ENCODE measurements at regions not wholly inside any gene's neighbourhood (a gene's known extent, or its start where the extent isn't known, plus 50 kb on each side); places are given as distances from the start of the nearest gene placed in this dataset.
"Not testable (repeated sequence)": the region's sequence is repeated elsewhere in the genome, so short reads cannot be mapped to it uniquely, and the experiment has no call there.

DNA sequence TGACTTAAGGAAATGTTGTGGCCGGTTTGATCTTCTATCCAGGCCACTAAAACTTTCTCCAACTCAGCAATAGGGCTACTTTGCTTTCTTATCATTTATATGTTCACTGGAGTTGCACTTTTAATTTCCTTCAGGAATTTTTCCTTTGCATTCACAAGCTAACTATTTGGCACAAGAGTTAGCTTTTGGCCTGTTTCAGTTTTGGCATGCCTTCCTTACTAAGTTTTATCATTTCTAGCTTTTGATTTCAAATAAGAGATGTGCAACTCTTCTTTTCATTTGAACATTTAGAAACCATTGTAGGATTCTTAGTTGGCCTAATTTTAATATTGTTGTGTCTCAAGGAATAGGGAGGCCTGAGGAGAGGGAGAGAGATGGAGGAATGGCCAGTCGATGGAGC lies 79.8 kb upstream of the TLL1 start:
- H3K4me3 ChIP-seq: no peak overlapping the region
- no peaks in the 10 kb centered on the region for H3K9me3 ChIP-seq (replicated peaks)
- H3K36me3 ChIP-seq: no peaks in the 10 kb centered on the region
- DNase-seq (ENCODE audit: low read depth in 1 of 2, low spot score in 2 of 2): no peak
- H3K27me3 ChIP-seq (replicated peaks): no peaks in the 10 kb centered on the region
- no peaks in the 10 kb centered on the region for H3K4me1 ChIP-seq (replicated peaks)
- no peak overlapping the region for H3K27ac ChIP-seq

- Histone ChIP-seq H3K4me1 (replicated peaks) (no peaks in the 10 kb centered on the region), H3K36me3 (no peaks in the 10 kb centered on the region), H3K27me3 (replicated peaks) (no peaks in the 10 kb centered on the region), H3K4me3 (no peak overlapping the region), H3K27ac (no peak overlapping the region), H3K9me3 (replicated peaks) (no peaks in the 10 kb centered on the region)
- DNase-seq (ENCODE audit: low read depth in 1 of 2, low spot score in 2 of 2): no peak
These were observed 78.2 kb upstream of the TLL1 start for GRCh38 chr4:165794834-165795233.

GRCh38 chr4:165799384-165799815 lies 73.6 kb upstream of the TLL1 start:
- Histone ChIP-seq H3K9me3 (replicated peaks) (no peaks in the 10 kb centered on the region), H3K27me3 (replicated peaks) (no peaks in the 10 kb centered on the region), H3K4me3 (no peak overlapping the region), H3K4me1 (replicated peaks) (no peaks in the 10 kb centered on the region), H3K36me3 (no peaks in the 10 kb centered on the region), H3K27ac (no peak overlapping the region)
- DNase-seq (ENCODE audit: low read depth in 1 of 2, low spot score in 2 of 2): no peak

DNA sequence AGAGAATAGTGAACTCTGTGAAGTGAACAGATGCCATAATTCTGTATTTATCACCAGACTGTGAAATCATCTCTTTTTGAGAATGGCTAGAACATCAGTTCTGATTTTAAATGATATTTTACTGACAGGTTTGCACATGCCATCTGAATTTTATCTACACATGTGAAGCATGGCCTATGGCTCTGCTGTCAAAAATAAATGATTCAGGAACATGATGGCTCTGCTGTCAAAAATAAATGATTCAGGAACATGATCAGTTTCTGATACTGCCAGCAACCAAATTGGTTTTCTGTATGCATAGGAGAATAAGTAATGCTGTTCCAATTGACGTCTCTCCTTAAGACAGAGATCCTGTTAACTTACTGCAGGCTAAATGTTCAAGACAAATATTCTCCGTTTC lies 70.6 kb upstream of the TLL1 start:
- Histone ChIP-seq H3K36me3 (no peaks in the 10 kb centered on the region), H3K27ac (no peak overlapping the region), H3K4me3 (no peak overlapping the region), H3K27me3 (replicated peaks) (no peaks in the 10 kb centered on the region), H3K4me1 (replicated peaks) (no peaks in the 10 kb centered on the region), H3K9me3 (replicated peaks) (no peaks in the 10 kb centered on the region)
- DNase-seq (ENCODE audit: low read depth in 1 of 2, low spot score in 2 of 2): no peak

DNA sequence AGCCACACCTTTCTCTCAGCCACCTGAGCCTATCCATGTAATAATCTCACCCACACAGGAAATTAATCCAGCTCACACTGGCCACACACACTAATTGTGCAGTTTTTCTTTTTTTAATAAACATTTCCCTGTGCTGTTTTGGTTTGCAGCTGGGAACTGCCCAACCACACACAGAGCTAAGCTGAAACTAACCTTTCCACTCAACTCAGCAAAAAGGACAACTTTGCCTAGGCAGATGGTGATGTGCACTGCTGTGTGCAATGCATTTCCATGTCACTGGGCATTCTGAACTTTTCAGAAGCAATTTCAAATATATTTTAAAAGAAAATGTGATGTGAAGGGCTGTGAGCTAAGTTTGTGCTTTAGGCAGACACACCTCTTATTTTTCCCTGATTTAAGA lies 70.0 kb upstream of the TLL1 start:
- Histone ChIP-seq H3K27me3 (replicated peaks) (no peaks in the 10 kb centered on the region), H3K27ac (no peak overlapping the region), H3K4me3 (no peak overlapping the region), H3K4me1 (replicated peaks) (no peaks in the 10 kb centered on the region), H3K9me3 (replicated peaks) (no peaks in the 10 kb centered on the region), H3K36me3 (no peaks in the 10 kb centered on the region)
- DNase-seq (ENCODE audit: low read depth in 1 of 2, low spot score in 2 of 2): no peak

DNA sequence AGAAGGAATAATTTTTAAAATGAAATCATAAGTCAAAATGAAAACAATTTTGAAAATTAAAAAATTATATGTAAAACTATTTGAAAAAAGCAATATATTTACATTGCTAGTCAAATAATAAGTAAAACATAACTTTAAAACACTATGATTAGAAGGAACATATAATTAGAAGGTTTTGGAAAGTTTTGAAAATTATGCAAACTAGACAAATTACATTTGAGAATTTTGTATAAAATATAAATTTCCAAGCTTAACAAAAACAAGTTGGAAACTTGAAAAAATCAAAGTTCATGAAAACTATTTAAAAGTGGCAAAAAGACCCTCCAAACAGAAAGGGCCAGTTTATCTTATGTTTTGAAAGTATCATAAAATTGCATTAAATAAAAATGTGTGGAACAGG lies 67.6 kb upstream of the TLL1 start:
- Histone ChIP-seq H3K27ac (no peak overlapping the region), H3K4me3 (no peak overlapping the region), H3K9me3 (replicated peaks) (no peaks in the 10 kb centered on the region), H3K36me3 (no peaks in the 10 kb centered on the region), H3K27me3 (replicated peaks) (no peaks in the 10 kb centered on the region), H3K4me1 (replicated peaks) (no peaks in the 10 kb centered on the region)
- DNase-seq (ENCODE audit: low read depth in 1 of 2, low spot score in 2 of 2): no peak

DNA sequence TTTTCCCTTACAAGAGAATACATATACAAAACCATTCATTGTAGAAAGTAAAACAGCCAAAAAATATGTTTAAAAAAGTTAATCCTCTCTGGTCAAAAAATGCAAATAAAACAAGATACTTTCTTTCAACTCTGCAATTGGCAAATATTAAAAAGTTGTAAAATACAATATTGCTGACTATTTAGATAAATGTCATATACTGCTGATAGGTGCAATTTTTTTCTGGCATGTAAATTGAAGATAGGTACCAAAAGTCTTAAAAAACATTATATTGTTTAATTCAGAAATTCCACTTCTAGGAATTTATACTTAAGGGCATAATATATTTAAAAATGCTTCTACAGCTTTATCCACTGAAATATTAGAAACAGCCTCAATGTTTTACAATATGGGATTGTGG lies 66.4 kb upstream of the TLL1 start:
- Histone ChIP-seq H3K36me3 (no peaks in the 10 kb centered on the region), H3K9me3 (replicated peaks) (no peaks in the 10 kb centered on the region), H3K4me1 (replicated peaks) (no peaks in the 10 kb centered on the region), H3K27ac (no peak overlapping the region), H3K4me3 (no peak overlapping the region), H3K27me3 (replicated peaks) (no peaks in the 10 kb centered on the region)
- DNase-seq (ENCODE audit: low read depth in 1 of 2, low spot score in 2 of 2): no peak

DNA sequence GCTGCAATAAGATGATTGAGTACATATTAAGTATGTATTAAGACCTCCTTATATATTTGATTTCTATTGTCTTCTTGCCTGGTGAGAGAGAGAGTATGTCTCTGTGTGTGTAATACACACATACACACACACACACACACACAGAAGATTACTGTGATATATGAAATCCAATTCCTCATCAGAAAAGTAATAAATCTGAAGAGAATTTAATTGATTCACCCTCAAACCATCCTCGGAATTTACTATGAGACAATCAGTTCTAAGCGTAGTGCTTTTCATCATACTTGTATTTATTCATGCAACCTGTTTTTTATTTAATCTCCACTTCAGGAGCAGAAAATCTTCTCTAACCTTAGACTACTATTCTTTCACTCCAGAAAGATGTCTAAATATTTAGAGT lies 62.3 kb upstream of the TLL1 start:
- Histone ChIP-seq H3K36me3 (no peaks in the 10 kb centered on the region), H3K27me3 (replicated peaks) (no peaks in the 10 kb centered on the region), H3K4me1 (replicated peaks) (no peaks in the 10 kb centered on the region), H3K27ac (no peak overlapping the region), H3K9me3 (replicated peaks) (no peaks in the 10 kb centered on the region), H3K4me3 (no peak overlapping the region)
- DNase-seq (ENCODE audit: low read depth in 1 of 2, low spot score in 2 of 2): no peak

- no peaks in the 10 kb centered on the region for H3K27me3 ChIP-seq (replicated peaks)
- no peak for DNase-seq (ENCODE audit: low read depth in 1 of 2, low spot score in 2 of 2)
- H3K27ac ChIP-seq: no peak overlapping the region
- no peaks in the 10 kb centered on the region for H3K36me3 ChIP-seq
- H3K4me1 ChIP-seq (replicated peaks): no peaks in the 10 kb centered on the region
- H3K9me3 ChIP-seq (replicated peaks): no peaks in the 10 kb centered on the region
- no peak overlapping the region for H3K4me3 ChIP-seq
These were observed 59.4 kb upstream of the TLL1 start for GRCh38 chr4:165813606-165814005.

GRCh38 chr4:165814256-165815020 lies 58.6 kb upstream of the TLL1 start:
- no peak for DNase-seq (ENCODE audit: low read depth in 1 of 2, low spot score in 2 of 2)
- no peaks in the 10 kb centered on the region for H3K36me3 ChIP-seq
- no peaks in the 10 kb centered on the region for H3K27me3 ChIP-seq (replicated peaks)
- no peak overlapping the region for H3K4me3 ChIP-seq
- no peak overlapping the region for H3K27ac ChIP-seq
- H3K4me1 ChIP-seq (replicated peaks): no peaks in the 10 kb centered on the region
- H3K9me3 ChIP-seq (replicated peaks): no peaks in the 10 kb centered on the region

DNA sequence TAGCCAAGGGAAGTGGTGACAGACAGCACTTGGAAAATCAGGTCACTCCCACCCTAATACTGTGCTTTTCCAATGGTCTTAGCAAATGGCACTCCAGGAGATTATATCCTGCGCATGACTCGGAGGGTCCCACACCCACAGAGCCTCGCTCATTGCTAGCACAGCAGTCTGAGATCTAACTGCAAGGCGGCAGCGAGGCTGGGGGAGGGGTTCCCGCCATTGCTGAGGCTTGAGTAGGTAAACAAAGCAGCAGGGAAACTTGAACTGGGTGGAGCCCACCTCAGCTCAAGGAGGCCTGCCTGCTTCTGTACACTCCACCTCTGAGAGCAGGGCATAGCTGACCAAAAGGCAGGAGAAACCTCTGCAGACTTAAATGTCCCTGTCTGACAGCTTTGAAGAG lies 53.9 kb upstream of the TLL1 start:
- H3K36me3 ChIP-seq; DNase-seq (ENCODE audit: low read depth in 1 of 2, low spot score in 2 of 2); H3K27ac ChIP-seq; H3K4me3 ChIP-seq; H3K4me1 ChIP-seq (replicated peaks); H3K27me3 ChIP-seq (replicated peaks); H3K9me3 ChIP-seq (replicated peaks): not testable (repeated sequence)
